ENCODE measurements at regions not wholly inside any gene's neighbourhood (a gene's known extent, or its start where the extent isn't known, plus 50 kb on each side); places are given as distances from the start of the nearest gene placed in this dataset.

DNA sequence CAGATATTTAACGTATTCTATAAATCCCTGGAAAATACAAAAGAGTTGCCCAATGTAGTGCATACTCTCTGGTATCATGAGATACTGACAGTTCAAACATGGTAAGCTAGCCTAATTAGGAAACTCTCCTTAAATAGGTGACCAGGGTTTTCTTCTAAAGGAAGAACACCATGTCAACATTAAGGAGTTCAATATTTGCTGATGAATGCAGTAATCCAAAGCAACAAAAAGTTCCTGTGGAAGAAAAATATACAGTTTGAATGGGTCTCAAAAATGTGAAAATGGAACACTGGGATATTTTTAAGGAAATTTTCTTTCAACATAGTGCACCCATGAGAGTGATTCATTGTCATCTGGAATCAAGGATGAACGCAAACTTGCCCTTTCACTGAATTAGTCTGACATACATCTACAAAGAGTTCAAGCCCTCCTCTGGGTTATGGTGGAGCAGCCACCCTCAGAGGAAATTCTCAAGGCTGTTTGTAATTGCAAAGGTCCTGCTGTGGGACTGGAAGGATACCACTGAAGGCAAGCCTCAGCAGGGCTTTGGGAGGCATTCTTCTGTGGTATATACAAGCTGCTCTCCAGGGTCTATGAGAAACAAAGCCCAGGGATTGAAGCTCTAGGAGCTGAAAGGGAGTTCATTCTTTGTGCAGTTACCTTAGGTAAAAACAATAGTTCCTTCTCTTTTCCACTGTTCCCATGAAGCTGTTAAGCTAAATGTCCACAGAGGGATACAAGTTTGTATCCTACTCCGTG, 700.3 kb downstream of the TUSC7 start:
- TF ChIP-seq, protein P1, sequence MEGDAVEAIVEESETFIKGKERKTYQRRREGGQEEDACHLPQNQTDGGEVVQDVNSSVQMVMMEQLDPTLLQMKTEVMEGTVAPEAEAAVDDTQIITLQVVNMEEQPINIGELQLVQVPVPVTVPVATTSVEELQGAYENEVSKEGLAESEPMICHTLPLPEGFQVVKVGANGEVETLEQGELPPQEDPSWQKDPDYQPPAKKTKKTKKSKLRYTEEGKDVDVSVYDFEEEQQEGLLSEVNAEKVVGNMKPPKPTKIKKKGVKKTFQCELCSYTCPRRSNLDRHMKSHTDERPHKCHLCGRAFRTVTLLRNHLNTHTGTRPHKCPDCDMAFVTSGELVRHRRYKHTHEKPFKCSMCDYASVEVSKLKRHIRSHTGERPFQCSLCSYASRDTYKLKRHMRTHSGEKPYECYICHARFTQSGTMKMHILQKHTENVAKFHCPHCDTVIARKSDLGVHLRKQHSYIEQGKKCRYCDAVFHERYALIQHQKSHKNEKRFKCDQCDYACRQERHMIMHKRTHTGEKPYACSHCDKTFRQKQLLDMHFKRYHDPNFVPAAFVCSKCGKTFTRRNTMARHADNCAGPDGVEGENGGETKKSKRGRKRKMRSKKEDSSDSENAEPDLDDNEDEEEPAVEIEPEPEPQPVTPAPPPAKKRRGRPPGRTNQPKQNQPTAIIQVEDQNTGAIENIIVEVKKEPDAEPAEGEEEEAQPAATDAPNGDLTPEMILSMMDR (IDR thresholded peaks at IDR 0.05; ENCODE audit: extremely low read depth, missing control alignments), result no peak
- DNase-seq (ENCODE audit: low spot score), result no peak

DNA sequence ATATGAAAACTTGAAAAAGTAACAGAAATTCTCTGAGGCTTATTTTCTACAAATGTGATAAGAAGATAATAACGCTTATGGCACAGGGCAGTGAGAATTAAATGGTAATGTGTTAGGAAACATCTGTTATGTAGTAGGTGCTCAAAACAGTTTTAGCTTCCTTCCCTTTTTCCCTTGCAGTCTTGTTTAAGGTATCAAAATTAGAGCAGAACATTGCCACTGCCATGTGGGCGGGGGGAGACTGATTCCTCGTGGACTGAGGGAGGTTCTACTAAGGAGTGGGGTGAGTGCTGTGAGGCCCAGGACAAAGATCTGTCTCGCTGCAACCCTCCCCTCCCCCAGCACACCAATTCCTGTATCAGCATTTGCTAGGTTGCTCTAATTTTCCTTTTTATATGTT, 702.4 kb downstream of the TUSC7 start:
- TF ChIP-seq, protein P1 (IDR thresholded peaks at IDR 0.05; ENCODE audit: extremely low read depth, missing control alignments), result no peak
- DNase-seq (ENCODE audit: low spot score), result no peak

DNA sequence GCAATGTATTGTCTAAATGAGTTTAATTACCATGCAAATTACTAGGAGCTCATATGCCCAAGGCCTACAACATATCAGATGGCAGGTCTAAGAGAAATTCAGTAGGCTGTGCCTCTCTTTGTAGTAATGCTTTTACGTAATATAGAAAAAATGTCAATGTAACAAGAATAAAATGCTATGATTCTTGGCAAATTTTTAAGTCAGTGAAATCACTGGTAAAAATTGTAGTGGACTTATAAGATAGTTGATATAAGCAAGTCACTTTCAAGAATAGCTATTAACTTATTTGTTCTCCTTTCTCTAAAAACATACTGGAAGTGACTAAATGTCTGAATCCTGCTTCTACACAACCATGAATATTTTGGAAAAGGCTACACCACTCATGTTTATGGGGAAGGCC, 707.8 kb downstream of the TUSC7 start:
- DNase-seq (ENCODE audit: low spot score), result no peak
- TF ChIP-seq, protein P1 (IDR thresholded peaks at IDR 0.05; ENCODE audit: extremely low read depth, missing control alignments), result no peak

DNA sequence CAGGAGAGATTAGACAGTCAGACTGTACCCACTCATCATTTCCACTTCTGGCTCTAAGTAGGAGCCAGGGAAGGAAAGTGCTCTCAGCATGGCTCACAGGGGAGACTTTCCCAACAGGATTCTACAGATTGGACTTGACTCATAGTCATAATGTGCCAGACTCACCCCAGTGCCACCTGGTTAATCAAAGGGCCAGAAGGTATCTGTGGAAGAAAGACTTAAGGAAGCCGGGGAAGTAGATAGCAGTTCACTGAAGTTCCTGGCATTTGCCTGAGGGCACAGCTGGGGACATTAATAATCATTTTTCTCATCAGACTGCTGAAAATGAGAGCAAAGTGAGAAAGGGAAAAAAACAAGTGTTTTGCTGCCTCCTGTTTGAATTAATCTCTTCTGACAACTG, 717.5 kb downstream of the TUSC7 start:
- DNase-seq (ENCODE audit: low spot score), result no peak
- TF ChIP-seq, protein P1 (IDR thresholded peaks at IDR 0.05; ENCODE audit: extremely low read depth, missing control alignments), result no peak

DNA sequence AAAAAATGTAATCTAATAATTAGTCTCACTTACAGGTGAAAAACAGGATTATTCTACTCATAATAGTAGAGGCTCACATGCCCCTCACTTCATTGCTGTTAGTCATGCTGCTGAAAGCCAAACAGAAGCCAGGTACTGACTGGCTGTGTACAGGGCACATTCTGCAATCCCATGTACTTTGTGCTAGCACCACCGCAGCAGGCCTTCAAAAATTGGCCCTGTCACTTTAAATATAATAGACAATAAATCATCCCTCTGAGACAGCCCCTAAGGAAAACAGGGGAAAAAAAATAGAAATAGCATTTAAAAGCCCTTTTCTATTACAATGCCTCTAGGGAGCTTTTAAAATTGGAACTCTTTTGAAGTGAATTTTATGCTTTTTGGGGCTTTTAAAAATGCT, 723.8 kb downstream of the TUSC7 start:
- TF ChIP-seq, protein P1 (IDR thresholded peaks at IDR 0.05; ENCODE audit: extremely low read depth, missing control alignments), result no peak

DNA sequence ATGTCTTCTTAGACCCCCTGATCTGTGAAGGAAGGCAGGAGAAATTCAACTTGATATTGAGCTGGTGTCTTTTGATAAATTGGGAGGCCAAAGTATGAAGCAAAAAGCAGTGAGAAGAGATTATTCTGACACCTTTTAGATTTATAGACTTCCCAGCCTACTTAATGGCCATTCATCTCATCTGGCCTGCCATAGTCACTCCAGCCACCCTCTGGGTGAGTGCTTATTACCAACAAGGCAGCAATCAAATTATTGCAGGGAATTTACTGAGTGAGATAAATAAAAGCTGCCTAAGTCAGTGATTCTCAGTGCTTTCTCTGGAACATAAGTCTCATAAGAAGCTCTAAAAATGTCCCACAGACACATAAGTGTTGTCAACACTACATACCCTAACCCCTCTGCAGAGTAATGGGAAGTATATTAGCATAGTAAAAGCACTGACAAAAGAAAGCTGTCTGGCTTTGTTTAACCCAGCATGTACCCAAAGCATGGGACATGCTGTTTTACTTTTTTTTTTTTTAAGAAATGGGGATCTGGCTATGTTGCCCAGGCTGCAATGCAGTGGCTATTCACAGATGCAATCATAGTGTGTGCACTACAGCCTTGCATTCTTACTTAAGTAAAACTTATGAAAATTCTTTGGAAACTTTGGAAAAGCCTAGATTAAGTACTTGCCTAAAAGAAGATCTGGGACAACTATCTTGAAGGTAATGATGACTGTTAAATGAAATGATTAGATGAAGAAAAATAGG, 725.3 kb downstream of the TUSC7 start:
- DNase-seq (ENCODE audit: low spot score), result no peak
- TF ChIP-seq, protein P1 (IDR thresholded peaks at IDR 0.05; ENCODE audit: extremely low read depth, missing control alignments), result no peak

More for the DNA sequence above, 723.8 kb downstream of the TUSC7 start:
- no peak for DNase-seq (ENCODE audit: low spot score)

DNA sequence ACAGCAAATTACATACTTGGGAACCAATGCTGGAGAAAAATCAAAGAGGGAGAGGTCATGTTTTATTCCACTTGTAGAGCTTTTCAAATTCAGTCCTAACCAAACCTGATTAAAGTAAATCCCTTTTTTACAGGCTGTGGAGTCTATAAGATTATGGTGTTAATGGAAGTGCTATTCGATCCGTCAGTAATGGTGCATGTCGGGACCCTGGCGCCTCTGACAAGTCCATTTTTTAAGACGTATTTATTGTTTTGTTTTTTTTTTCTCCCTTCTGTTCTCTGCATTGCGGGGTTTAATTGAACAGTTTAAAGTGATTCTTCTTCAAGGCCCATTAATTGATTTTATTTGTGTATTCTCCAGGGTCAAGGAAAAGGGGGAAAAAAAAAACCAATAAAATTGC, 725.9 kb downstream of the TUSC7 start:
- TF ChIP-seq, protein P1 (IDR thresholded peaks at IDR 0.05; ENCODE audit: extremely low read depth, missing control alignments), result no peak
- DNase-seq (ENCODE audit: low spot score), result no peak

Measured in GM20000 (cell line).